ENCODE measurements at regions not wholly inside any gene's neighbourhood (a gene's known extent, or its start where the extent isn't known, plus 50 kb on each side); places are given as distances from the start of the nearest gene placed in this dataset.

- ATAC-seq = peak in 1 of 2 donors; percentile 18
These were observed 72.0 kb upstream of the AFF3 start for GRCh38 chr2:100214265-100214971.

GRCh38 chr2:100213595-100213994 is 71.2 kb upstream of the AFF3 start:
- Histone ChIP-seq H3K36me3 (no peaks in the 10 kb centered on the region), H3K4me3 (no peak overlapping the region), H3K9me3 (no peaks in the 10 kb centered on the region), H3K4me1 (peaks cover 22% of the 10 kb centered on the region), H3K27ac (no peak overlapping the region), H3K27me3 (ENCODE audit: low read depth) (no peaks in the 10 kb centered on the region)
- DNase-seq (no peak), ATAC-seq (peak in 1 of 2 donors; percentile 44)
- TF ChIP-seq CTCF (IDR thresholded peaks at IDR 0.05) = no peak
- intact Hi-C loops (cut with DNase I) = no loop called here

More at GRCh38 chr2:100214265-100214971, 72.0 kb upstream of the AFF3 start:
- Histone ChIP-seq H3K27ac (no peak overlapping the region), H3K9me3 (no peaks in the 10 kb centered on the region), H3K4me1 (peaks cover 22% of the 10 kb centered on the region), H3K36me3 (no peaks in the 10 kb centered on the region), H3K27me3 (ENCODE audit: low read depth) (no peaks in the 10 kb centered on the region), H3K4me3 (no peak overlapping the region)
- DNase-seq = no peak
- intact Hi-C loops (cut with DNase I) = no loop called here
- no peak for TF ChIP-seq CTCF (IDR thresholded peaks at IDR 0.05)

- ATAC-seq (no peak), DNase-seq (no peak)
- Histone ChIP-seq H3K4me3 (no peak overlapping the region), H3K36me3 (no peaks in the 10 kb centered on the region), H3K27me3 (ENCODE audit: low read depth) (no peaks in the 10 kb centered on the region), H3K4me1 (peaks cover 22% of the 10 kb centered on the region), H3K27ac (no peak overlapping the region), H3K9me3 (no peaks in the 10 kb centered on the region)
- intact Hi-C loops (cut with DNase I) = no loop called here
- TF ChIP-seq CTCF (IDR thresholded peaks at IDR 0.05) = no peak
These were observed 70.5 kb upstream of the AFF3 start for GRCh38 chr2:100212850-100213249.

- intact Hi-C loops (cut with DNase I) = no loop called here
- H3K9me3 ChIP-seq = no peaks in the 10 kb centered on the region
- ATAC-seq = no peak
- no peak overlapping the region for H3K4me3 ChIP-seq
- no peaks in the 10 kb centered on the region for H3K27me3 ChIP-seq (ENCODE audit: low read depth)
- no peaks in the 10 kb centered on the region for H3K36me3 ChIP-seq
- no peak overlapping the region for H3K27ac ChIP-seq
- H3K4me1 ChIP-seq = peaks cover 22% of the 10 kb centered on the region
- DNase-seq = no peak
- TF ChIP-seq CTCF (IDR thresholded peaks at IDR 0.05) = no peak
These were observed 69.1 kb upstream of the AFF3 start for GRCh38 chr2:100211521-100211920.

GRCh38 chr2:100208141-100208770 is 65.9 kb upstream of the AFF3 start:
- Histone ChIP-seq H3K4me1 (peaks cover under 1% of the 10 kb centered on the region), H3K36me3 (no peaks in the 10 kb centered on the region), H3K27me3 (ENCODE audit: low read depth) (no peaks in the 10 kb centered on the region), H3K4me3 (no peak overlapping the region), H3K9me3 (no peaks in the 10 kb centered on the region), H3K27ac (no peak overlapping the region)
- no peak for TF ChIP-seq CTCF (IDR thresholded peaks at IDR 0.05)
- ATAC-seq (no peak), DNase-seq (no peak)
- intact Hi-C loops (cut with DNase I) = no loop called here

Measured in lower lobe of right lung (tissue), 2 donors.